ENCODE measurements at regions not wholly inside any gene's neighbourhood (a gene's known extent, or its start where the extent isn't known, plus 50 kb on each side); places are given as distances from the start of the nearest gene placed in this dataset.
"Not testable (repeated sequence)": the region's sequence is repeated elsewhere in the genome, so short reads cannot be mapped to it uniquely, and the experiment has no call there.

GRCh38 chr15:81666839-81667238 is 292.8 kb upstream of the TMC3 start:
- no peak for TF ChIP-seq ZFX (IDR thresholded peaks at IDR 0.05; ENCODE audit: borderline replicate concordance)
- TF ChIP-seq, protein P1, sequence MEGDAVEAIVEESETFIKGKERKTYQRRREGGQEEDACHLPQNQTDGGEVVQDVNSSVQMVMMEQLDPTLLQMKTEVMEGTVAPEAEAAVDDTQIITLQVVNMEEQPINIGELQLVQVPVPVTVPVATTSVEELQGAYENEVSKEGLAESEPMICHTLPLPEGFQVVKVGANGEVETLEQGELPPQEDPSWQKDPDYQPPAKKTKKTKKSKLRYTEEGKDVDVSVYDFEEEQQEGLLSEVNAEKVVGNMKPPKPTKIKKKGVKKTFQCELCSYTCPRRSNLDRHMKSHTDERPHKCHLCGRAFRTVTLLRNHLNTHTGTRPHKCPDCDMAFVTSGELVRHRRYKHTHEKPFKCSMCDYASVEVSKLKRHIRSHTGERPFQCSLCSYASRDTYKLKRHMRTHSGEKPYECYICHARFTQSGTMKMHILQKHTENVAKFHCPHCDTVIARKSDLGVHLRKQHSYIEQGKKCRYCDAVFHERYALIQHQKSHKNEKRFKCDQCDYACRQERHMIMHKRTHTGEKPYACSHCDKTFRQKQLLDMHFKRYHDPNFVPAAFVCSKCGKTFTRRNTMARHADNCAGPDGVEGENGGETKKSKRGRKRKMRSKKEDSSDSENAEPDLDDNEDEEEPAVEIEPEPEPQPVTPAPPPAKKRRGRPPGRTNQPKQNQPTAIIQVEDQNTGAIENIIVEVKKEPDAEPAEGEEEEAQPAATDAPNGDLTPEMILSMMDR (IDR thresholded peaks at IDR 0.05), result no peak

DNA sequence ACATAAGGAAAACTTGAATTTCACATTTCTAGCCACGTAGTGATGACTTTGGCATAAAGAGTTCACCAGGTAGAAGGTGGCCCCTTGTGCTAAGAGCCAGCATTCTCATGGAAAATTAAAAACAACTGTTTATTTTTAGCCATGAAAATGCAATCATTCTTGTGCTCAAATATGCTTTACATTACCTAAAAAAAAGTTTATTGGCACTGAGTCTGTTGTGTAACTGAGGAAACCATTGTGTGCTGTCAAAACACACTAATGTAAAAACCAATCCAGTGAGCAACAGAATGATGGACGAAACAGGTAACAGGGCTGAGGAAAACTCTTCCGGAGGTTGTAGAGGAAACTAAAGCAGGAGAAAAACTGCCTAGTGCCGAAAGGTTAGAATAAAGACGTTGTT is 287.0 kb upstream of the TMC3 start:
- TF ChIP-seq ZFX (IDR thresholded peaks at IDR 0.05; ENCODE audit: borderline replicate concordance), result no peak
- TF ChIP-seq, protein P1 (IDR thresholded peaks at IDR 0.05), result no peak
- no peak overlapping the region for H3K27ac ChIP-seq

More at GRCh38 chr15:81666839-81667238, 292.8 kb upstream of the TMC3 start:
- H3K27ac ChIP-seq, result no peak overlapping the region

- TF ChIP-seq ZFX (IDR thresholded peaks at IDR 0.05; ENCODE audit: borderline replicate concordance), result no peak
- TF ChIP-seq, protein P1 (IDR thresholded peaks at IDR 0.05), result no peak
- no peak overlapping the region for H3K27ac ChIP-seq
These were observed 279.2 kb upstream of the TMC3 start for GRCh38 chr15:81653259-81653658.

DNA sequence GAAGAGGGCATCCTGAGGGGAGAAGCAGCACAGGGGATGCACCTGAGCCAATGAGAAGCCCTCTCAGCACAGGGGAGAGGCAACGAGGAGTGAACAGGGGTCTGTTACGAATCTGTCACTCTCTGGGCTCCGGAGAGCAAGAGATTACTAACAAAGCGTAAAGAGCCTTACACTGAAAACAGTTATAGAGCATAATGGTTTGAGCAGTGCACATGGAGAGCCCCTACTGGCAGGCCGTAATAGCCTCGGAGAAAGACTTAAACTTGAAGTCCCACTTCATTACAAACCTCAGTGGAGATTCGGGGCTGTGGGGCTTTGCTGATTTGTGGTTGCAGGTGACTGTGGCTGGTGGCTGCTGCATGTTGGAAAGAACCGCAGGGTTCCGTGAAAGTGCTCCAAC is 271.5 kb upstream of the TMC3 start:
- TF ChIP-seq ZFX (IDR thresholded peaks at IDR 0.05; ENCODE audit: borderline replicate concordance), result no peak
- TF ChIP-seq, protein P1 (IDR thresholded peaks at IDR 0.05), result no peak

DNA sequence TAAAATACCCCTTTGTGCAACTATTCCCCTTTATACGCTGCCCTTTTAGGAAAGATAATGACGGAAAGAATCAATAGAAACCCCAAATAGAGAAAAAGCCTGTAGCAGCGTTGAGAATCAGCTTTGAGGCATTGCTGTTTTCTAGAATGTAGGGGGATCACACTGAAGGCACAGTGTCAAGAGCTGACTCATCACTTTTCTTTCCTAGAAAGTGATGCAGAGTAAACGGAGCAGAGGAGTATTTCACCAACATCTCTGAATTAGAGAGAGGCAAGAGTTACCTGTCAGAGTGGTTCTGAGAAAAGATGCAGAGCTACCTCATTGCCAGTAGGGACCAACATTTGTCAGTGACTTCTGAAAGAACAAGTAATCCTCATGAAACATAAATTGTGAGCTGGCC is 269.8 kb upstream of the TMC3 start:
- TF ChIP-seq, protein P1 (IDR thresholded peaks at IDR 0.05), result no peak
- TF ChIP-seq ZFX (IDR thresholded peaks at IDR 0.05; ENCODE audit: borderline replicate concordance), result no peak
- no peak overlapping the region for H3K27ac ChIP-seq

More for the DNA sequence above, 271.5 kb upstream of the TMC3 start:
- H3K27ac ChIP-seq, result no peak overlapping the region

GRCh38 chr15:81642451-81642990 is 268.5 kb upstream of the TMC3 start:
- TF ChIP-seq, protein P1 (IDR thresholded peaks at IDR 0.05), result no peak
- no peak for TF ChIP-seq ZFX (IDR thresholded peaks at IDR 0.05; ENCODE audit: borderline replicate concordance)
- H3K27ac ChIP-seq, result no peak overlapping the region

DNA sequence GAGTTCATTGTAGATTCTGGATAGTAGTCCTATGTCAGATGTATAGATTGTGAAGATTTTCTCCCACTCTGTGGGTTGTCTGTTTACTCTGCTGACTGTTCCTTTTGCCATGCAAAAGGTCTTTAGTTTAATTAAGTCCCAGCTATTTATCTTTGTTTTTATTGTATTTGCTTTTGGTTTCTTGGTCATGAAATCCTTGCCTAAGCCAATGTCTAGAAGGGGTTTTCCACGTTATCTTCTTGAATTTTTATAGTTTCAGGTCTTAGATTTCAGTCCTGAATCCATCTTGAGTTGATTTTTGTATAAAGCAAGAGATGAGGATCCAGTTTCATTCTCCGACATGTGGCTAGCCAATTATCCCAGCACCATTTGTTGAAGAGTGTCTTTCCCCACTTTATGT is 262.1 kb upstream of the TMC3 start:
- not testable (repeated sequence) for H3K27ac ChIP-seq

- no peak overlapping the region for H3K27ac ChIP-seq
- TF ChIP-seq ZFX (IDR thresholded peaks at IDR 0.05; ENCODE audit: borderline replicate concordance), result no peak
These were observed 259.9 kb upstream of the TMC3 start for GRCh38 chr15:81633889-81634288.
